Small intestine (tissue), 7 donors: ENCODE measurements at regions not wholly inside any gene's neighbourhood (a gene's known extent, or its start where the extent isn't known, plus 50 kb on each side); places are given as distances from the start of the nearest gene placed in this dataset.
"Not testable (repeated sequence)": the region's sequence is repeated elsewhere in the genome, so short reads cannot be mapped to it uniquely, and the experiment has no call there.

Experiments used
- DNase-seq, 2 donors: peaks; one replicate each; pipeline versions ENCODE4 v3.0.0 to v3.0.0-alpha.2; 2013
- FAIRE-seq: peaks from 2 replicates; lab custom pipeline; 2012; peaks lifted over from hg19 to GRCh38; lab: Jason Lieb, UNC
- H3K27ac ChIP-seq, 3 donors: one replicate each; pipeline ENCODE4 v1.5.1; 2013; ENCODE audit warnings: low read length in 2 of 3, mild to moderate bottlenecking in 2 of 3, control low read depth in 1 of 3, inconsistent platforms in 1 of 3, low read depth in 1 of 3, moderate library complexity in 1 of 3
- H3K27me3 ChIP-seq, 3 donors: one replicate each; pipeline ENCODE4 v1.6.1; 2013; ENCODE audit warnings: low read length in 3 of 3, inconsistent platforms in 1 of 3; ENCODE audit not compliant: control insufficient read depth in 3 of 3, insufficient read depth in 3 of 3
- H3K36me3 ChIP-seq, 3 donors: one replicate each; pipeline ENCODE4 v1.6.1; 2013; ENCODE audit warnings: low read length in 3 of 3, inconsistent platforms in 1 of 3, low read depth in 1 of 3, mild to moderate bottlenecking in 1 of 3, moderate library complexity in 1 of 3; ENCODE audit not compliant: control insufficient read depth in 3 of 3, insufficient read depth in 2 of 3
- H3K4me1 ChIP-seq, 3 donors: one replicate each; pipeline ENCODE4 v1.6.1; 2013; ENCODE audit warnings: low read length in 2 of 3, inconsistent platforms in 1 of 3, low read depth in 1 of 3, mild to moderate bottlenecking in 1 of 3, moderate library complexity in 1 of 3; ENCODE audit not compliant: control insufficient read depth in 3 of 3, insufficient read depth in 2 of 3
- H3K4me3 ChIP-seq, 3 donors: one replicate each; pipeline ENCODE4 v1.5.1; 2013; ENCODE audit warnings: low read length in 3 of 3, control low read depth in 1 of 3, inconsistent platforms in 1 of 3, low read depth in 1 of 3, mild to moderate bottlenecking in 1 of 3, moderate library complexity in 1 of 3
- H3K9me3 ChIP-seq, 2 donors: one replicate each; pipeline ENCODE4 v1.6.1; 2013; ENCODE audit warnings: low read depth in 1 of 2, low read length in 1 of 2; ENCODE audit not compliant: control insufficient read depth in 2 of 2, insufficient read depth in 1 of 2
- WGBS, 3 donors: extraction: QIAGEN DNeasy Blood & Tissue Kit; methylation state at CpG; one replicate each; pipeline ENCODE4 v1.1.7; 2013; 5-methylcytosine and 5-hydroxymethylcytosine counted together
- donor health status: healthy with polysubstance abuse.
- donor health status: control.
- donor health status: control.
- donor health status: Bipolar disorder and iron deficiency.
- donor health status: healthy.

GRCh38 chr16:29128732-29129457 lies 144.0 kb downstream of the LAT start:
- not testable (repeated sequence) for H3K4me1 ChIP-seq, H3K9me3 ChIP-seq, H3K4me3 ChIP-seq, H3K27ac ChIP-seq, FAIRE-seq, H3K36me3 ChIP-seq, DNase-seq, H3K27me3 ChIP-seq
- WGBS, 3 donors: 80 to 84% (median 80%) methylated on average over 18 to 20 of the region's 20 CpGs

DNA sequence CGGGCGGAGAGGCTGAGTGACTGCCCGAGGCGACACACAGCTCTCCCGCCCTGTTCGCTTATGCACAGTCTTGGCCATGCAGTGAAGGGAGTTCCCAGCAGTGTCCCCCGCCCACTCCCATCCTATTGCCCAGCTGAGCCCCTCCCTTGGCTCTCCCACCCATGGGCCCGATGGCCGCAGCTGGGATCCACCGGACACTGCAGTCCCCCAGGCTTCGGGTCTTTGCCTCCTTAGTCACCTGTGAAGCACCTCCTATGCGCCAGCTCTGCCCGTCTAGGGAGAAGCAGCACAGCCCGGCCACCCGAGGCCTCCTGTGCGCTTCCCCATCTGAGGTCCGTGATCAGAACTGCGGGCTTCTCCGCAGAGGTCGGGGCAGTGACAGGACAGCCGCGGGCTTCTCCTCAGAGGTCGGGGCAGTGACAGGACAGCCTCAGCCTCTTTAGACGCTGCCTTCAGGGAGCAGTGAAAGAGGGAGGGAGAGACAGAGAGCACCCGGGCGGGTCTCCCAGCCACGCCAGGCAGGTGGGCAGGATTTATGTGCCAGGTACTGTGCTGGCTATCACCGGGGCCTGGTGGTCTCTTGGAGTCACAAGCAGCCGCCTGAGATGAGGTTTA lies 143.1 kb downstream of the LAT start:
- not testable (repeated sequence) for DNase-seq, H3K9me3 ChIP-seq, FAIRE-seq, H3K27me3 ChIP-seq, H3K36me3 ChIP-seq, H3K27ac ChIP-seq, H3K4me1 ChIP-seq, H3K4me3 ChIP-seq
- WGBS, 3 donors: 81 to 85% (median 84%) methylated on average over 25 to 29 of the region's 29 CpGs

GRCh38 chr16:29126616-29127015 lies 141.8 kb downstream of the LAT start:
- FAIRE-seq (no peak), DNase-seq (no peak)
- WGBS, 3 donors: 51 to 63% (median 61%) methylated on average over 5 of the region's 5 CpGs
- H3K4me1 ChIP-seq: no peaks in the 10 kb centered on the region
- no peaks in the 10 kb centered on the region for H3K36me3 ChIP-seq
- no peak overlapping the region for H3K27ac ChIP-seq
- no peaks in the 10 kb centered on the region for H3K27me3 ChIP-seq
- no peak overlapping the region for H3K4me3 ChIP-seq
- no peaks in the 10 kb centered on the region for H3K9me3 ChIP-seq

DNA sequence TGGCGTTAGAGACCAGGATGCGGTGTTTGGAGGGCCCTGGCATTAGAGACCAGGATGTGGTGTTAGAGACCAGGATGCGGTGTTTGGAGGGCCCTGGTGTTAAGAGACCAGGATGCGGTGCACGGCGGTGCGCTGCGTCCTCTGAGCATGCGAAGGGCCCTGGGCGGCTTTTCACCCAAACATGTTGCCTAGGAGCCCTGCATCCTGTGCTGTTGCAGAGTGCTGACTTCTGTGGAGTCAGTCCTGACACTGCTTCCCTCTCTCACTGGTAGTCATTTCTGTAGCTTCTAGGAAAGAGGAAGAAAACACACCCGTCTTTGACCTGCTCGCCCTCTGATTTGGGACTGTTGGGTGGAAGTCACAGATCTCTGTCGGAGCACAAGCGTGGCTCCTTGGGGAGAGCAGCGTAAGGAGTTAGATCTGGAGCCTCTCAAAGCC lies 141.2 kb downstream of the LAT start:
- peak overlapping the region in 1 of 3 donors; percentile 21 for H3K27ac ChIP-seq
- no peak for FAIRE-seq
- WGBS, 3 donors: 84 to 92% (median 87%) methylated on average over 15 of the region's 15 CpGs

GRCh38 chr16:29124828-29125227 lies 140.0 kb downstream of the LAT start:
- Histone ChIP-seq H3K36me3 (no peaks in the 10 kb centered on the region), H3K27ac (no peak overlapping the region), H3K4me3 (no peak overlapping the region), H3K9me3 (no peaks in the 10 kb centered on the region), H3K27me3 (no peaks in the 10 kb centered on the region), H3K4me1 (no peaks in the 10 kb centered on the region)
- no peak for DNase-seq
- FAIRE-seq: no peak
- 84 to 93% (median 92%) methylated on average over 8 of the region's 8 CpGs for WGBS, 3 donors

More for the DNA sequence above, 141.2 kb downstream of the LAT start:
- no peaks in the 10 kb centered on the region for H3K36me3 ChIP-seq
- H3K4me3 ChIP-seq: no peak overlapping the region
- H3K27me3 ChIP-seq: no peaks in the 10 kb centered on the region
- no peaks in the 10 kb centered on the region for H3K4me1 ChIP-seq
- no peak for DNase-seq
- no peaks in the 10 kb centered on the region for H3K9me3 ChIP-seq

DNA sequence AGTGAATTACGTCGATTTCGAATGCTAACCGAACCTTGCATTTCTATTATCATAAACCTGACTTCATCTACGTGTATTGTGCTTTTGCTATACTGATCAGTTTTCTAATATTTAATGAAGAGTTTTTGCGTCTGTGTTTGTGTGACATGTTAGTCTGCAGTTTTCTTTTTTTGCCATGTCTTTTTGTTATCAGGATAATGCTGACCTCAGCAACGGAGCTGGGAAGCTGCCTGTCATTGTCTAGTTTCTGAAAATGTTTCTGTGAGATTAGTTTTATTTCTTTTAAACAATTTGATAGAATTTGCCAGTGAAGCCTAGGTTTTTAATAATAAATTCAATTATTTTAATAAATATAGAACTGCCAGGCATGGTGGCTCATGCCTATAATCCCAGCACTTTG lies 139.3 kb downstream of the LAT start:
- not testable (repeated sequence) for H3K4me3 ChIP-seq, H3K36me3 ChIP-seq, H3K27ac ChIP-seq, H3K9me3 ChIP-seq, H3K27me3 ChIP-seq, DNase-seq, H3K4me1 ChIP-seq, FAIRE-seq
- WGBS, 3 donors: 95 to 96% (median 96%) methylated on average over 7 of the region's 7 CpGs

DNA sequence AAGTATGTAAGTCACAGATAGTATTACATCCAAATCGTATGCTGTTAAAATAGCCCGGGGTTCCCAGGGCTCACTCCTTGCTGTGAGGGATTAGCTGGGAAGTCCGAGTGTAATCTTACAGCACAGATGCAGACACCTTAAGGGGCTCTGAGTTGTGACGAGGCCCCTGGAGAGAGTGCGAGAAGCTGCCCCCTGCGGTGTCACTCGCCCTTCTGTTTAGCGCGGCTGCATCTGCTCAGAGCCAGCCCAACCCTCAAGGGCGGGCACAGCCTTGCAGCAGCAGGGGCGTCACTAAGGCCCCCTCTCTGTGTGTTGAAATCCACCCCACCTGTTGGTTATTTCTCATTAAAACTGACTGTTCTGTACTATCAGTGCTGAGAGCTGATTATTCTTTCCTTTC lies 135.8 kb downstream of the LAT start:
- H3K9me3 ChIP-seq, FAIRE-seq, H3K27ac ChIP-seq, DNase-seq, H3K4me1 ChIP-seq, H3K4me3 ChIP-seq, H3K27me3 ChIP-seq, H3K36me3 ChIP-seq: not testable (repeated sequence)
- 82 to 91% (median 86%) methylated on average over 10 to 11 of the region's 11 CpGs for WGBS, 3 donors

DNA sequence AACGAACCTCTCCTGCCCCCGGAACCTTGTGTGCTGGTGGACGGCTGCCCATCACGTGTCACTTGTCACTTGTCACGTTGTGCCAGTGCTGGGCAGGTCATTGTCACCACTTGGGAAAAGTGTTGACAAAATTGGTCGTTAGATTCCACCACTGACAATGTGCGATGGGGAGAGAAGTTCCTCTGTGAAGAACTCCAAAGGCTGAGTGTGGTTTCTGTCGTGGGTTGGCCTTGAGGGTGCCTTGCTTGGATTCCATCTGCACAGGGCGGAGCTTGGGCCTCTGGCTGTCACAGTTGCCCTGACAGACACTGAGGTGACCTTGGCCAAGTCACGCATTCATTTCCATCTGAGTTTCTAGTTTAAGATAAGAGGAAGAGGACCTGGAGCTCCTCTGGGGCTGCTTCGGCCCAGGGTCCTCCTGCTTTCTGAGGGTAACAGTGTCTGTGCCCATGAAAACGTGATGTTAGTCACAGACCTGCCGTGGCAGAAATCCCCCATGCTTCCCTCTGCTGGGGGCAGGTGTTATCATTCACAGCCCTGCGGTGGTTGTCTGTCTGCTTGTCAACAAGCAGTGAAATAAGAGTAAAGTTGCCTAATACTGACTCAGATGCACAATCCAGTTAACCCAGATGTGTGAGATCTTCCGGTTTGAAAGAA lies 133.6 kb downstream of the LAT start:
- FAIRE-seq, H3K36me3 ChIP-seq, H3K9me3 ChIP-seq, H3K4me3 ChIP-seq, DNase-seq, H3K27me3 ChIP-seq, H3K4me1 ChIP-seq: not testable (repeated sequence)
- peak overlapping the region in 1 of 3 donors; percentile 21 for H3K27ac ChIP-seq
- 76 to 80% (median 78%) methylated on average over 13 to 14 of the region's 15 CpGs for WGBS, 3 donors
